GM21367 (cell line): ENCODE measurements at regions not wholly inside any gene's neighbourhood (a gene's known extent, or its start where the extent isn't known, plus 50 kb on each side); places are given as distances from the start of the nearest gene placed in this dataset.
"Not testable (repeated sequence)": the region's sequence is repeated elsewhere in the genome, so short reads cannot be mapped to it uniquely, and the experiment has no call there.

Experiments
- ATAC-seq: cut with Tn5 transposase; IDR thresholded peaks from one replicate; pipeline ENCODE4 v1.9.1; 2021; ENCODE audit not compliant: unreplicated experiment

GRCh38 chr1:38672692-38673091 lies 186.9 kb downstream of the RRAGC start:
- ATAC-seq = no peak

- ATAC-seq = no peak
Observed at GRCh38 chr1:38671221-38671620, 188.4 kb downstream of the RRAGC start.

GRCh38 chr1:38670544-38671122 lies 188.9 kb downstream of the RRAGC start:
- no peak for ATAC-seq

GRCh38 chr1:38667626-38668025 lies 191.9 kb downstream of the RRAGC start:
- no peak for ATAC-seq

GRCh38 chr1:38662126-38662525 lies 197.4 kb downstream of the RRAGC start:
- ATAC-seq = no peak

- ATAC-seq = no peak
Observed at GRCh38 chr1:38658883-38659282, 200.7 kb downstream of the RRAGC start.

GRCh38 chr1:38657873-38658272 lies 201.7 kb downstream of the RRAGC start:
- no peak for ATAC-seq

GRCh38 chr1:38657207-38657840 lies 202.2 kb downstream of the RRAGC start:
- ATAC-seq = no peak

- ATAC-seq = no peak
Observed at GRCh38 chr1:38656726-38657125, 202.8 kb downstream of the RRAGC start.

- ATAC-seq = no peak
Observed at GRCh38 chr1:38652217-38652616, 207.4 kb downstream of the RRAGC start.

GRCh38 chr1:38651669-38652068 lies 207.9 kb downstream of the RRAGC start:
- no peak for ATAC-seq

- ATAC-seq = no peak
Observed at GRCh38 chr1:38648417-38648816, 211.2 kb downstream of the RRAGC start.

- not testable (repeated sequence) for ATAC-seq
Observed at GRCh38 chr1:38647341-38647740, 212.2 kb downstream of the RRAGC start.

GRCh38 chr1:38644092-38644491 lies 215.5 kb downstream of the RRAGC start:
- no peak for ATAC-seq

- no peak for ATAC-seq
Observed at GRCh38 chr1:38641661-38642060, 217.9 kb downstream of the RRAGC start.

GRCh38 chr1:38640371-38640770 lies 219.2 kb downstream of the RRAGC start:
- ATAC-seq = no peak

GRCh38 chr1:38628241-38628640 lies 231.3 kb downstream of the RRAGC start:
- ATAC-seq = no peak

GRCh38 chr1:38625939-38626338 lies 233.6 kb downstream of the RRAGC start:
- ATAC-seq = no peak

- no peak for ATAC-seq
Observed at GRCh38 chr1:38624336-38625039, 235.1 kb downstream of the RRAGC start.

GRCh38 chr1:38623529-38623928 lies 236.0 kb downstream of the RRAGC start:
- ATAC-seq = no peak

GRCh38 chr1:38622197-38622596 lies 237.4 kb downstream of the RRAGC start:
- ATAC-seq = no peak

GRCh38 chr1:38616846-38617245 lies 242.7 kb downstream of the RRAGC start:
- no peak for ATAC-seq
